ENCODE measurements at regions not wholly inside any gene's neighbourhood (a gene's known extent, or its start where the extent isn't known, plus 50 kb on each side); places are given as distances from the start of the nearest gene placed in this dataset.
"Not testable (repeated sequence)": the region's sequence is repeated elsewhere in the genome, so short reads cannot be mapped to it uniquely, and the experiment has no call there.

- ATAC-seq: no peak
- DNase-seq: no peak
Observed at GRCh38 chr17:77619851-77620250, 338.7 kb upstream of the TNRC6C start.

DNA sequence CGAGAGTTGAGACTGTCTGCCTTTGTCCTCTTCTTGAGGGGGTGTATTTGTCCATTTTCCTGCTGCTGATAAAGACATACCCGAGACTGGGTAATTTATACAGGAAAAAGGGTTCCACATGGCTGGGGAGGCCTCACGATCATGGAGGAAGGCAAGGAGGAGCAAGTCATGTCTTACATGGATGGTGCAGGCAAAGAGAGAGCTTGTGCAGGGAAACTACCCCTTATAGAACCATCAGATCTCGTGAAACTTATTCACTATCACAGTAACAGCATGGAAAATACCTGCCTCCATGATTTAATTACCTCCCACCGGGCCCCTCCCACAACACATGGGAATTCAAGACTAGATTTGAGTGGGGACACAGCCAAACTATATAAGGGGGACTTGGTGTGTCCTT, 338.2 kb upstream of the TNRC6C start:
- no peak for ATAC-seq
- DNase-seq: no peak

GRCh38 chr17:77622084-77622483, 336.4 kb upstream of the TNRC6C start:
- DNase-seq, ATAC-seq: not testable (repeated sequence)

DNA sequence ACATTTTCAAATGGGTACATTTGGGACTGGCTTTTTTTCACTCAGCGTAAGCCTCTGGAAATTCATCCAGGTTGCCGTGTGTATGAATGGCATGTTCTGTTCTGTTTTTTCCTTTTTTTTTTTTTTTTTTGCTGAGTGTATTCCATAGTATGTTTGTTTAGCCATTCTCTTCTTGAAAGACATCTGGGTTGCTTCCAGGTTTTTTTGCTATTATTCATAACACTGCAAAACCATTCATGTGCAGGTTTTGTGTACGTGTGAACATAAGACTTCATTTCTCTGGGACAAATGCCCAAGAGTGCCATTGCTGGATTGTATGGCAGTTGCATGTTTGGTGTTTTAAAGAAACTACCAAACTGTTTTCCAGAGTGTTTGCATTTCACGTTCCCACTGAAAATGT, 335.9 kb upstream of the TNRC6C start:
- DNase-seq (no peak), ATAC-seq (no peak)

DNA sequence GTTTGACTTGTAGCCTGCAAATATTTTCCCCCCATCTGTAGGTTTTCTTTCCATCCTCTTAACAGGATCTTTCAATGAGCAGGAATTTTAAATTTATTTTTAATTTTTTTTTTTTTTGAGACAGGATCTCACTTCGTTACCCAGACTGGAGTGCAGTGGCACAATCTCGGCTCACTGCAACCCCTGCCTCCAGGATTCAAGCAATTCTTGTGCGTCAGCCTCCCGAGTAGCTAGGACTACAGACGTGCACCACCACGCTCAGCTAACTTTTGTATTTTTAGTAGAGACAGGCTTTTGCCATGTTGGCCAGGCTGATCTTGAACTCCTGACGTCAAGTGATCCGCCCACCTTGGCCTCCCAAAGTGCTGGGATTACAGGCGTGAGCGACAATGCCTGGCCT, 335.2 kb upstream of the TNRC6C start:
- not testable (repeated sequence) for ATAC-seq, DNase-seq

DNA sequence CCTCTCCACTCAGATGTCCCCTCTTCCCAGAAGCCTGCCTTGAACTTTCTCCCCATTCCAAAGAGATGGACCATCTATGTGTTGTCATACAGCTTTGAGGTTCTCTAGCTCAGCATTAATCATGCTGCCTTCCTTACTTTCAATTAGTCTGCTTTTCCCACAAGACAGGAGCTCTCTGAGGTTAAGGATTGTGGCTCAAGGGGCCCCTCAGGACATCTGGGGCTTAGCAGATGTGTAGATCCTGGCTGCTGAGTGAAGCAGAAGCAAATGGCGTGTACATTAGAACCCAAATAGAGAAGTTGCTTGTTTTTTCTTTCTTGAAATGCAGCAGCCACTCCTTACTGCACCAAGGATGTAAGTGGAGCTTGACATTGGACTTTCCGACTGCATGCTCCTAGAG, 330.5 kb upstream of the TNRC6C start:
- ATAC-seq (no peak), DNase-seq (no peak)

DNA sequence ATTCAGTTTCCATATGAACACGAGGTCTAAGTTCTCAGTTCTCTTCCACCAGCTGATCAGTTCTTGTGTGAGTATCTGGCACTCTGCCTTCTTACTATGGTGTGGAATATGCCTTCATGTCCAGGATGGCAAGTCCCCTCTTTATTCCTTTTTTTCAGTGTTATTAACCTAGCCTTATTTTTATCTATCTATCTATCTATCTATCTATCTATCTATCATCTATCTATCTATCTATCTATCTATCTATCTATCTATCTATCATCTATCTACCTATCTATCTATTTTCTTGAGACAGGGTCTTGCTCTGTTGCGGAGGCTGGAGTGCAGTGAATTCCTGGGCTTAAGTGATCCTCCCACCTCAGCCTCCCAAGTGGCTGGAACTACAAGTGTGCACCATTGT, 329.2 kb upstream of the TNRC6C start:
- not testable (repeated sequence) for DNase-seq, ATAC-seq

DNA sequence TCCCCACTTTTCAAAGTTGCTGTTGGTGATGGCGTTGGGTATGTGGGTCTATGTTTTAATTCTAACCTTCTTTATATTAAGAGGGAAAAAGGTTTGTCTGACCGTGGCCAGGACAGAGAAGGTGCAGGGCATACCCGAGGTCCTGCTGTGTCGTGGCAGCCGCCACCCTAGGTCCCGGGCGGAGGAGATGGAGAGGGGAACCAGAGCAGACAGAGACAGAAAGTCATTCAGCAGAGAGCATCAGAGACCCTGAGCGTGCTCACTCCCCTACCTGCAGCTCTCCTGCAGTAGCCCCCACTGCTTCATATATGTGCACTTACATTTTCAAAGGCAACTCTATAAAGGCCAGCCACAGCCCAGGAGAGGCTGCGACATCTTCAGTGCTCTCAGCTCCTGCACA, 327.2 kb upstream of the TNRC6C start:
- DNase-seq: no peak
- no peak for ATAC-seq

DNA sequence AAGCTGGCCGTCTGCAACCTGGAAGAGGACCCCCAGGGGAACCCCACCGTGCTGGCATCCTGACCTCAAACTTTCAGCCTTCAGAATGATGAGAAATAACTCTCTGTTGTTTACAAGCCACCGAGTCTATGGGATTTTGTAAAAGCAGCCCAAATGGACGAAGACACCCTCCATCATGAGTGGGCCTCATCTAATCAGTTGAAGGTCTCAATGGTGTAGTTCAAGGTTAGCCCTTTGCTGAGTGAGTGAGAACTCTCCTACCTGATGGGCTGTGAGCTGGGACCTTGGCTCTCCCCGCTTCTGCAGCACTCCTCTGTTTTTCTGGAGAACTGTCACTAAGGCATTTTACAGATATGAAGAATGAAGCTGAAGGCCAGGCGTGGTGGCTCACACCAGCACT, 325.9 kb upstream of the TNRC6C start:
- DNase-seq: no peak
- ATAC-seq: no peak

GRCh38 chr17:77634710-77635109, 323.8 kb upstream of the TNRC6C start:
- DNase-seq: peak; percentile 63
- peak; percentile 95 for ATAC-seq

GRCh38 chr17:77635176-77635575, 323.3 kb upstream of the TNRC6C start:
- ATAC-seq (no peak), DNase-seq (no peak)

- not testable (repeated sequence) for DNase-seq, ATAC-seq
Observed at GRCh38 chr17:77635785-77636184, 322.7 kb upstream of the TNRC6C start.

DNA sequence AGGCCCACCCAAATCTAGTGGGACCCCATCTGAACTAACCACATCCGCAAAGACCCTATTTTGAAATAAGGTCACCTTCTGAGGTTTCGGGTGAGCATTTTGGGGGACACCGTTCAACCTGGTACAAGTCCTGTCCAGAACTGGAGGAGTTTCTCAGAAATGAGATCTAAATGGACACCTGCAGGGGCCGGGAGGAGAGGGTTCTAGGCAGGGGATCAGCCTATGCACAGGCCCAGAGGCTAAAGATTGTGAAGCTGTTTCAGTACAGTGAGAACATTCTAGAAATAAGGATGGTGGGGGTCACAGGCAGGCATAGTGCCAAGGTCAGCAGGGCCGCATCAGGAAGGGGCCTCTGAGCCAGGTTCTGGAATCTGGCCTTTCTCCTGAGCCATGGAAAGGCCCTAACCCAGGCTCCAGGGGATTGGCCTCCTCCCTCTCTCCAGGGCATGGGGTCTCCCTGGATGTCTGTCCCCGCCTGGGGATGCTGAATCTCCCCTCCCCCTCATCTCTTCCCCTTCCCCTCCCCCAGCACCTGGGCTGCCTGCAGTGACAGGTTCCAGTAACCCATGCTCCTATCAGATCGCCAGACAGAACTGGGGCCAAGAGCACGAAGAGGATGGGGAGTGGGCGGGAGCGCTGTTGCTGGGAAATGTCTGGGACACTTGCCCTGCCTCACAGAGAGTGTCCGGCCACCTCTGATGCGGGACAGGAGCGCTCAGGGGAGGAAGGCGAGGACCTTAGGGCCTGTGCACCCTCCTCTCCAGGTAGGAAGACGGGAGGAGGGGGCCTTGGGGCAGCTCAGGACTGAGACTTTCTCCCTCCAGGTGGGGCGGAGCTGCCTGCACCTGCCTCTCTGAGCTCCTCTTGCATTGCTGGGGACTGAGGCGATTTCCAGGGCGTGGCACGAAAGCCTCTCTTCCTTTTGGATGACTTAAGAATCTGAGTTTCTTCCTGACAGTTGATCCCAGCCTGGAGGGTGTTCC, 321.4 kb upstream of the TNRC6C start:
- ATAC-seq: no peak
- no peak for DNase-seq

GRCh38 chr17:77637818-77638575, 320.5 kb upstream of the TNRC6C start:
- ATAC-seq: no peak
- no peak for DNase-seq

DNA sequence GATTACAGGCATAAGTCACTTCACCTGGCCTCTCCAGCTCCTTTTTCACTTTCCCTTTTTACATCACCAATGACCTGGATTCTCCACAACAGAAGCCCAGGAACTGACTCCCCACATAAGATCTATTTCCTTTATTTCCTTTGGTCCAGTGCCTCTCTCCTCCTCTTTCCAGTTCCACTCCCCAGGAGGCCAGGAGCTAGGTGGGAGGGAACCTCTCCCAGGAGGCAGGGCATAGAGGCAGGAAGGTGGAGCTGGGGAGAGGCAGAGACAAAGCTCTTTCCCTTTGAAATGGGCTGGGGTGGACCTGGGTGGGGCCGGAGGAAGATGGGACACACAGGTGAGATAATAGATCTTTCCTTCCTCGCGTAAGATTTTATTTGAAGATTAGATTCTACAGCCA, 318.3 kb upstream of the TNRC6C start:
- ATAC-seq (no peak), DNase-seq (no peak)

DNA sequence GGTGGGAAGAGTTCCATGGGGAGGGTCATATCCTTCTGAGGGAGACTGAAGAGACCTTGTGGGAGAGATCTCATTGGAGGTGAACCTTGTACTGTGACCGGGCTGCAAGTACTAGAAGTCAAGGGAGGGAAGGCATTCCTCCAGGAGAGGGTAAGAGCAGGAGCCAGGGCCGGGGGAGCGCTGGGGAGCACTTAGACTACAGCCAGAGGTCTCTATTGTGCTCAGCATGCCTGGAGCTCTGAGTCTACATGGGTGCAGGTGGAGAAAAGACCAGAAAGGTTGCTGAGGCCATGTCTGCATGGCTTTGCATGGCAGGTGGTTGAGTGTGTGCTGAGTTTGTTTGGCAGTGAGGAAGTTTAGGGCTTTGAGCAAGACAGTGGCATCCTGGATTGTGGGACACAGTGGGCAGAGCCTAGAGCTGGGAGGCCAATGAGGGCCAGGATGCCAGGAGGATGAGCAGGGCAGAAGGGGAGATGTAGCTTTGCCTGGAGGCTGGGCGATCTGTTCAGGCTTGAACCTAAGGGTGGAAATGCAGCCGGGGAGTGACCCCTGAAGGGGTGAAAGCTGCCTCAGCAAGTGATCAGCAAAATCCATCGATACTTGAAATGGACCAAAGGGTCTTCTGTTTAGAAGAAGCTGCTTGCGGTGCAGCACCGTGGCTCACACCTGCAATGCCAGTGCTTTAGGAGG, 317.4 kb upstream of the TNRC6C start:
- ATAC-seq (no peak), DNase-seq (no peak)

- no peak for ATAC-seq
- DNase-seq: no peak
Observed at GRCh38 chr17:77641718-77642117, 316.8 kb upstream of the TNRC6C start.

DNA sequence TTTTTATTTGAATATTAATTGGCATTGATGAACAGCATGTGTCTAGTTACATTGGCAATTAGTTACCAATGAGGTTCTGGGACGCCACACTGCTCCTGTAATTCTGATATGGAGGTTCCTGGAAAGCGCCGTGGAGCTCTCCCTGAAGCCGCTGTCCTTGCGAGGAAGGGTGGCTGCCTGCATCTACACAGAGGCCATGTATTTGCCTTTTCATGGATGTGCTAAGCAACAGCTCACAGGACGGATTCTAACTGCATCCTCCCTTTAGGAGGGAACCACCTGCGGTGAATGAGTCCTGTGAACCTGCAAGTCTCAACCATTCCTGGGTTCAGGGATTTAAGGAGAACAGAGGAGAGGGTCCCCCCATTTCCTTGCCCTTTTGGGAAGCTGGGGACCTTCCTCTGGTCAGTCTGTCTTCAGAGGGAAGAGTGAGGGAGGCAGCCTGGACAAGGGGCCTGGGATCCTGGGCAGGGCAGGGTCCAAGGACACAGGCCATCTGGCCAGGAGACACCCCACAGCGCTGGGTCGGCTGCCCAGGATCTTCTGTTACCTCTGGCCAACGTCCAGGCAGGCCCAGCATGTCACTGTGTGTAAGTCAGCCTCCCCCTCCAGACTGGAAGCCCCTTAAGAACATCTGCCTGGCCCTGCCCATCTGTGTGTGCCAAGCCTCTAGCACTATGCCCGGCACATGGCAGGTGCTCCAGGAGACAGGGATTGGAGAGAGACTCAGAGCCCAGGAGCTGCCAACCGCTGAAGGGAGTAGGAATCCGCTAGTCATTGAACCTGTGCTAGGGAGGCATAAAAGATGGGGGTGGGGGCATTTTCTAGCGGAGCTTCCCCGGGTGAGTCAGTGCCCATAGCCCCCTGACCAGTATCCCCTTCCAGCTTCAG, 314.1 kb upstream of the TNRC6C start:
- no peak for ATAC-seq
- DNase-seq: no peak

DNA sequence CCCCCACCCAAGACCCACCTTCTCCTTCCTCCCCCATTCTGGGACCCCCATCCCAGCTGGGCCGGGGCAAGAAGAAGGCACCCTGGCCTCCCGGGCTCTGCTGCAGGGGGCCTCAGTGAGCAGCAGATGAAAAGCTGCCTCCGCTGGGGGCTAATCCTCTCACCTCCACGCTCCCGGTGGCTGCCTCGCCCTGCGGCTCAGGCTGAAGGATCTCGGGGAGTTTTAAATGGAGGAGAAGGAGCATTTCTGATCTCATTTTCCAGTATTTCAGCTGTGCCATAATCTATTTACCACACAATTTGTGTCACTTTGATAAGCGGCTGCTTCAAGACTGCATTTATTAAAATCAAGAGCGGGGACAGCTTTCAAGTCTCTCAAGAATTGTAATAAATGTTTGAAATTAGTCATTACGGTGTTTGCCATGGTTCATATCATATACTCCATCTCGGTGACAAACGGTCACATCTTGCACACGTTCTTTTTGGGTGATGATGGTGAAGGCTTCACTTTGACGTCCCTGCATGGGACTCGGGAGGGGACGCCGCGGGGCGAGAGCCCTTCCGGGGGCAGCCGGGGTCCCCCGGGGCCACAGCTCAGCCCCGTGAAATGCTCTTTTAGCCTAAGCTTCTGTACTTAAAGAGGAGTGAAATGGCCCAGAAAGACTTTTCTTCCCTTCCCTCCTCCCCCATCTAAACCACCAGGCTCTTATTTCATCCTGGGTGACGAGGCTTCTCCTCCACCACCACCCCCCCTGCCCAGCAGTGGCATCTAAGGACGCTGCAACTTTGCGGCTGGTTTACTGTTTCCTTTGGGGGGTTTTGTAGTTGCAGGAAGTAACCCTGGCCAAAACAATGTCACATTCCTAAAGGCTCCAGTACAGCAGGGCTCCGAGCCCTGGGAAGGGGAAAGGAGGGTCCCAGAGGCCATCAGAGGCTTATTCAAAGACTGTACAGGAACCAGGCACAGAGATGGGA, 313.1 kb upstream of the TNRC6C start:
- DNase-seq (peak; percentile 66), ATAC-seq (peak; percentile 81)

DNA sequence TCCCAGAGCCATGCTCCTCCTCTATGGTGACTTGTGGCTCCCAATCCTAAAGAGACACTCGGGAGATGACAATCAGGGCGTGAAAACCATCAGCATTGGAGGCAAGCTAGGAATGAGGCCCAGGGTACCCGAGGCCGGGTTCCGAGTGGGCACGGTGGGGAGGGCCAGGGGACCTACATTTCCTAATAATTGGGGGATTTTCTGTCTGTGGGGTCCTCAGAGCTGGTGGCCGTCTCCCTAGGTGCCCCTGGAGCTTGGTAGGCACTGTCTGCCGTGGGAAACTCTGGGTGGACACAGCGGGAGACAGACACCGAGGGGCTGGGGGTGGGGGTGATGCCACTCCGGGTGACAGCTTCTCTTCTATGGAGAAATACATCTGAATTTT, 312.5 kb upstream of the TNRC6C start:
- ATAC-seq (no peak), DNase-seq (no peak)

Data from stimulated activated naive CD8-positive, alpha-beta T cell treated with anti-CD3 and anti-CD28 coated beads, Interleukin-15, Interleukin-2, amounts not matched to agents 100 U/mL and 50 U/mL, for 24 hours (primary cell).